Motor neuron (in vitro differentiated cells): ENCODE measurements at regions not wholly inside any gene's neighbourhood (a gene's known extent, or its start where the extent isn't known, plus 50 kb on each side); places are given as distances from the start of the nearest gene placed in this dataset.

ENCODE experiments used
- ATAC-seq, 8 experiments: fragments of 200-7000 bp; cut with Tn5 transposase; replicated peaks in 6 of 8; 2 replicates each; pipeline ENCODE4 v1.8.0; 2021; ENCODE audit warnings: mild to moderate bottlenecking in 8 of 8, moderate library complexity in 8 of 8
- H3K27ac ChIP-seq, 2 donors: fragments of 250-450 bp; sonication (Bioruptor Pico); 2 replicates each; pipeline ENCODE4 v1.9.0; 2021; ENCODE audit warnings: antibody characterized with exemption in 2 of 2, mild to moderate bottlenecking in 2 of 2, moderate library complexity in 1 of 2
- H3K4me1 ChIP-seq, 2 donors: fragments of 250-450 bp; sonication (Bioruptor Pico); replicated peaks in 1 of 2; 2 replicates each; pipeline ENCODE4 v1.6.1; 2021; ENCODE audit warnings: antibody characterized with exemption in 2 of 2, mild to moderate bottlenecking in 2 of 2, moderate library complexity in 1 of 2
- H3K4me3 ChIP-seq, 5 donors: fragments of 250-450 bp; sonication (Bioruptor Pico); 2 replicates each; pipeline ENCODE4 v1.9.0; 2021; ENCODE audit warnings: antibody characterized with exemption in 5 of 5, mild to moderate bottlenecking in 5 of 5, moderate library complexity in 4 of 5
- WGBS, 10 experiments: fragments of 450-650 bp; shearing (Covaris generic); methylation state at CpG; one replicate each; pipeline ENCODE4 v1.0.0; 2022; 5-methylcytosine and 5-hydroxymethylcytosine counted together
- in situ Hi-C, 9 experiments: fragments of 400-800 bp; cut with MboI; loops; one replicate each; pipeline ENCODE4 v1.15.0; 2021; ENCODE audit warnings: low sequenced_read_pairs in 9 of 9, low pct_unique_long_range_greater_than_20kb in 2 of 9; ENCODE audit not compliant: unreplicated experiment in 9 of 9

- Histone ChIP-seq H3K4me3 (no peak overlapping the region), H3K4me1 (no peaks in the 10 kb centered on the region), H3K27ac (no peak overlapping the region)
- in situ Hi-C loops, result no loop called here
- ATAC-seq, result no peak
- WGBS, 10 experiments, result 20 to 40% (median 33%) methylated on average over 1 of the region's 1 CpG; no CpG with 5 or more reads in 7 of the 10 experiments
These were observed 504.3 kb upstream of the VSTM2A start for GRCh38 chr7:54037873-54038272.

- 0 to 100% (median 82%) methylated on average over 1 to 4 of the region's 4 CpGs; no CpG with 5 or more reads in 4 of the 10 experiments for WGBS, 10 experiments
- in situ Hi-C loops, result no loop called here
- no peak overlapping the region for H3K27ac ChIP-seq
- no peak overlapping the region for H3K4me3 ChIP-seq
- no peak for ATAC-seq
- H3K4me1 ChIP-seq, result no peaks in the 10 kb centered on the region
These were observed 481.5 kb upstream of the VSTM2A start for GRCh38 chr7:54060643-54061042.

DNA sequence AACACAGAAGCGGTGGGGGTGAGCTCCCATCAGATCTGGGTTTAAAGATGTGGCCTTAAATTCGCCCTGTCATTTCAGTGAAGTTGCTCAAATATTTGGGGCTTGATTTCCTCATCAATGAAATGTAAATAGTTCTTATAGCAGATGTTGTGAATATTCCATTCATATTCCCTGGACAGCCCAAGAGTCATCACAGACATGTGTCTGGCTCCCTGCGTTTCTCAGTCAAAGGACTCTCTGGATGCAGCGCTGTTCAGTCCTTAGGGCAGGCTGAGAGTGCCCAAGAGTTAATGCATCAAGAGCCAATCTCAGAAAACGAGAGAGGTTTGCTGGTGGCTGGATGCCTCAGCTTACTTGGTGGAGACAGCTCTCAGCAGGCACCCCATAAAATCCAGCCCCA lies 475.5 kb upstream of the VSTM2A start:
- Histone ChIP-seq H3K4me3 (no peak overlapping the region), H3K27ac (no peak overlapping the region), H3K4me1 (no peaks in the 10 kb centered on the region)
- ATAC-seq, result peak in 2 of 8 experiments; percentile 50 to 85
- 0 to 100% (median 39%) methylated on average over 1 to 4 of the region's 5 CpGs; no CpG with 5 or more reads in 2 of the 10 experiments for WGBS, 10 experiments
- in situ Hi-C loops, result no loop called here

DNA sequence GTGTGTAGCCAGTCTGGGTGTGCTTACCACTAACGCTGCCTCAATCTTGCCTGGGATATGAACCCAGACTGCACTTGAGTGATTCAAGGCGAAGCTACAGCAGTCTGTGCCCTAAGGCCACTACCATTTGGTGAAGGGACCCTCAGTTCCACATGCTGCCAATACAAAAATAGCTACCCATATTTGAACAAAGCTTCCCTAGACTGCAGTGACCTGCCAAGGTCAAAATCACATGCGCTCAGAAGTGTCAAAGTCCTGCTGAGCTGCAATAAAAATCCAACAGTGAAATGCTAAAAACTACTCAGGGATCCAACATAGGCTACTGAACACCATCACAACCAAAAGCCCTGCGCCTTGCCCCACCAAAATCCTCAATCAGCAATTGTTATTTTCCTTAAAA lies 472.3 kb upstream of the VSTM2A start:
- WGBS, 10 experiments, result 30 to 92% (median 80%) methylated on average over 1 to 4 of the region's 4 CpGs; no CpG with 5 or more reads in 3 of the 10 experiments
- Histone ChIP-seq H3K4me3 (no peak overlapping the region), H3K27ac (no peak overlapping the region), H3K4me1 (no peaks in the 10 kb centered on the region)
- ATAC-seq, result no peak
- in situ Hi-C loops, result no loop called here

DNA sequence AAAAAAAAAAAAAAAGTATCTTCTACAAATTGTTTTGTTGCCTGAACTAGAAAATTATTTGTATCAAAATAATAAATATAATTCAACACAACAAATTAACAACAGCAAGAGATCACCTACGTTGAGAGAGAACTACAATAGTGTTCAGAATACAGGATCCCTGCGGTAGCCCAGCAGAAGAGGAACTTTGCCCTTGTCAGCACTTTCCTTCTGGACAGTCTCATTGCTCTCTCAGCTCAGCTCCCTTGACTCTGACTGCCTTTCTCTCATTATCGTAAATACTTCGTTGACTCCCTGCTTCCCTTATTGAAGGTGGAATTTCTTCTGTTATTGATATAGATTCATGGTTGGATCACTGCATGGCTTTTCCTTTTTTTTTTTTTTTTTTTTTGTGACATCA lies 469.5 kb upstream of the VSTM2A start:
- Histone ChIP-seq H3K4me3 (no peak overlapping the region), H3K27ac (no peak overlapping the region), H3K4me1 (no peaks in the 10 kb centered on the region)
- ATAC-seq, result no peak
- in situ Hi-C loops, result no loop called here
- 0 to 88% (median 72%) methylated on average over 1 to 4 of the region's 4 CpGs; no CpG with 5 or more reads in 1 of the 10 experiments for WGBS, 10 experiments

GRCh38 chr7:54076616-54077015 lies 465.6 kb upstream of the VSTM2A start:
- H3K4me1 ChIP-seq, result no peaks in the 10 kb centered on the region
- no peak overlapping the region for H3K4me3 ChIP-seq
- in situ Hi-C loops, result no loop called here
- H3K27ac ChIP-seq, result no peak overlapping the region
- peak in 1 of 8 experiments; percentile 58 for ATAC-seq
- 27 to 100% (median 86%) methylated on average over 2 to 3 of the region's 3 CpGs; no CpG with 5 or more reads in 1 of the 10 experiments for WGBS, 10 experiments

- Histone ChIP-seq H3K27ac (no peak overlapping the region), H3K4me3 (no peak overlapping the region), H3K4me1 (no peaks in the 10 kb centered on the region)
- no peak for ATAC-seq
- in situ Hi-C loops, result no loop called here
- 10 to 100% (median 67%) methylated on average over 1 to 2 of the region's 2 CpGs; no CpG with 5 or more reads in 3 of the 10 experiments for WGBS, 10 experiments
These were observed 461.6 kb upstream of the VSTM2A start for GRCh38 chr7:54080525-54080924.

- no peak for ATAC-seq
- WGBS, 10 experiments, result 0 to 100% (median 67%) methylated on average over 1 to 4 of the region's 4 CpGs; no CpG with 5 or more reads in 3 of the 10 experiments
- in situ Hi-C loops, result no loop called here
- no peak overlapping the region for H3K4me3 ChIP-seq
- no peaks in the 10 kb centered on the region for H3K4me1 ChIP-seq
- H3K27ac ChIP-seq, result no peak overlapping the region
These were observed 461.2 kb upstream of the VSTM2A start for GRCh38 chr7:54080971-54081370.

- ATAC-seq, result peak in 2 of 8 experiments; percentile 26 to 77
- H3K4me1 ChIP-seq, result no peaks in the 10 kb centered on the region
- WGBS, 10 experiments, result 0 to 100% (median 90%) methylated on average over 1 to 3 of the region's 4 CpGs; no CpG with 5 or more reads in 5 of the 10 experiments
- in situ Hi-C loops, result no loop called here
- H3K4me3 ChIP-seq, result no peak overlapping the region
- no peak overlapping the region for H3K27ac ChIP-seq
These were observed 457.8 kb upstream of the VSTM2A start for GRCh38 chr7:54084340-54084739.

DNA sequence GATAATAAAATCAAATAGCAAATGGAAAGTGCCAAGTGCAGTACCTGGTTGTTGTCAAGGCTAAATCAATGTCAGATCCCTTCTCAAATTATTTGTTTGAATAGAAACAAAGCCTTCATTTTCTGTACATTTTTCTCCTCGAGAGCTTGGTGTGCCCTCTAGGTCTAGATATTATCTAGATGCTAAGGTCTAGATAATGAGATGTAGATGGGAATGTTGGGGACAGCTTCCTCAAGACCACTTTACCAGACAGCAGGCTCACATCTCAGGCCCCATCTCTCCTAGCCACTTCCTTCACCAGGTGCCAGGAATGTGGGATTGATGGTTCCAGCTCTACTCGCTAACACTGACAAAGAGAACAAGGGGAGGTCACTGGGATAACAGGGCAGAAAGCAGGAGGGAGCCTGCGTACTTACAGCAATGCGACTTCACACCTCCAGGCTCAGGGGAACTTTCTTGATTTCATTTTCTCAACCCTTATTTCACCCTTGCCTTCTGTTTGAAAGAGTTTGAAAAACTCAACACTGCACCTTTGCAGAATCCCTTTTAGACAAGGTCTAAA lies 451.4 kb upstream of the VSTM2A start:
- no peaks in the 10 kb centered on the region for H3K4me1 ChIP-seq
- no peak overlapping the region for H3K4me3 ChIP-seq
- no peak overlapping the region for H3K27ac ChIP-seq
- in situ Hi-C loops, result no loop called here
- 0 to 94% (median 67%) methylated on average over 1 to 4 of the region's 4 CpGs; no CpG with 5 or more reads in 2 of the 10 experiments for WGBS, 10 experiments
- no peak for ATAC-seq

- no peak for ATAC-seq
- WGBS, 10 experiments, result 43 to 100% (median 82%) methylated on average over 1 to 5 of the region's 6 CpGs; no CpG with 5 or more reads in 4 of the 10 experiments
- in situ Hi-C loops, result no loop called here
- H3K4me1 ChIP-seq, result no peaks in the 10 kb centered on the region
- no peak overlapping the region for H3K4me3 ChIP-seq
- no peak overlapping the region for H3K27ac ChIP-seq
These were observed 450.9 kb upstream of the VSTM2A start for GRCh38 chr7:54091322-54091721.

DNA sequence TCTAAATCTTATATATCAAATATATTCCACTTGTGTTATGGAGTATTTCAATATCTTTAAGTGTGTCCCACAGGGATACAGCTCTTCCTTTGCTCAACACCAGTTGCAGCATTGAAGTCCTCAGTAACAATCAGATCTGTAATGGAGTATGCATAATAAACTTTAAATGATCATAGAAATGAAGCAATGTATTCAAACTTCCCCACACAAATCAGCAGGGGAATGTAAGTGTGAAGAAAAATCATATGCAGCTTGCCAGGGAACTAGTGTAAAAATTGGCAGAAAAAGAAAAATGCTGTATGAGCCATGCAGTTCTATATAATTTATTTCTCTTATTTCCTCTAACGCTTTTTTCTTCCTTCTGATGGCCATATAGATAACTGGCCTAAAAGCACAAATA lies 444.3 kb upstream of the VSTM2A start:
- Histone ChIP-seq H3K4me1 (no peaks in the 10 kb centered on the region), H3K4me3 (no peak overlapping the region), H3K27ac (no peak overlapping the region)
- in situ Hi-C loops, result no loop called here
- 0 to 100% (median 67%) methylated on average over 1 of the region's 1 CpG; no CpG with 5 or more reads in 1 of the 10 experiments for WGBS, 10 experiments
- ATAC-seq, result no peak

- 0 to 92% (median 74%) methylated on average over 2 to 4 of the region's 4 CpGs; no CpG with 5 or more reads in 1 of the 10 experiments for WGBS, 10 experiments
- Histone ChIP-seq H3K4me3 (no peak overlapping the region), H3K27ac (no peak overlapping the region), H3K4me1 (peaks cover 7 to 14% of the 10 kb centered on the region in 2 donors)
- in situ Hi-C loops, result no loop called here
- peak in 4 of 8 experiments; percentile 26 to 73 (median 49) for ATAC-seq
These were observed 432.7 kb upstream of the VSTM2A start for GRCh38 chr7:54109501-54109900.
